ENCODE measurements at regions not wholly inside any gene's neighbourhood (a gene's known extent, or its start where the extent isn't known, plus 50 kb on each side); places are given as distances from the start of the nearest gene placed in this dataset.

DNA sequence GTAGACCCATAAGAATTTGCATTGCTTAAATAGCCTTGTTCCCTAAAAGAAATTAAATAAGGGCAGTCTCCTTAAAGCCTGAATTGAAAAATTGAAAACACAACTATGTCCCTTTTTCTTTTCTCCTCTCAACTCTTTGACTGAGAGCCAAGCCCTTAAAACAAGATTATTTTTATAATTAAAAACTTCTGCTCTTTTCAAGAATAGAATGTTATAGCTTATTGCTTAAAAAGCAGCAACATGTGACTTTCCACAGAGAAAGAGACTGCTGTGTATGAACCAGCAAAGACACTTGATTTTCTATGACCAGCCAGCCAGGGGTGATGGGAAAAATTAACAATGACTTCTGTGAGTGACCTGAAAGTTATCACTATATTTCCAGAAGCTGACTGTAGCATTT lies 295.2 kb upstream of the CELF2 start:
- TF ChIP-seq, protein P1, sequence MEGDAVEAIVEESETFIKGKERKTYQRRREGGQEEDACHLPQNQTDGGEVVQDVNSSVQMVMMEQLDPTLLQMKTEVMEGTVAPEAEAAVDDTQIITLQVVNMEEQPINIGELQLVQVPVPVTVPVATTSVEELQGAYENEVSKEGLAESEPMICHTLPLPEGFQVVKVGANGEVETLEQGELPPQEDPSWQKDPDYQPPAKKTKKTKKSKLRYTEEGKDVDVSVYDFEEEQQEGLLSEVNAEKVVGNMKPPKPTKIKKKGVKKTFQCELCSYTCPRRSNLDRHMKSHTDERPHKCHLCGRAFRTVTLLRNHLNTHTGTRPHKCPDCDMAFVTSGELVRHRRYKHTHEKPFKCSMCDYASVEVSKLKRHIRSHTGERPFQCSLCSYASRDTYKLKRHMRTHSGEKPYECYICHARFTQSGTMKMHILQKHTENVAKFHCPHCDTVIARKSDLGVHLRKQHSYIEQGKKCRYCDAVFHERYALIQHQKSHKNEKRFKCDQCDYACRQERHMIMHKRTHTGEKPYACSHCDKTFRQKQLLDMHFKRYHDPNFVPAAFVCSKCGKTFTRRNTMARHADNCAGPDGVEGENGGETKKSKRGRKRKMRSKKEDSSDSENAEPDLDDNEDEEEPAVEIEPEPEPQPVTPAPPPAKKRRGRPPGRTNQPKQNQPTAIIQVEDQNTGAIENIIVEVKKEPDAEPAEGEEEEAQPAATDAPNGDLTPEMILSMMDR (IDR thresholded peaks at IDR 0.05) = no peak
- TF ChIP-seq EZH2phosphoT487 (IDR thresholded peaks at IDR 0.05) (no peak), EZH2 (IDR thresholded peaks at IDR 0.05) (no peak)

All from neural progenitor cell (in vitro differentiated cells).